ENCODE measurements at regions not wholly inside any gene's neighbourhood (a gene's known extent, or its start where the extent isn't known, plus 50 kb on each side); places are given as distances from the start of the nearest gene placed in this dataset.
"Not testable (repeated sequence)": the region's sequence is repeated elsewhere in the genome, so short reads cannot be mapped to it uniquely, and the experiment has no call there.

DNA sequence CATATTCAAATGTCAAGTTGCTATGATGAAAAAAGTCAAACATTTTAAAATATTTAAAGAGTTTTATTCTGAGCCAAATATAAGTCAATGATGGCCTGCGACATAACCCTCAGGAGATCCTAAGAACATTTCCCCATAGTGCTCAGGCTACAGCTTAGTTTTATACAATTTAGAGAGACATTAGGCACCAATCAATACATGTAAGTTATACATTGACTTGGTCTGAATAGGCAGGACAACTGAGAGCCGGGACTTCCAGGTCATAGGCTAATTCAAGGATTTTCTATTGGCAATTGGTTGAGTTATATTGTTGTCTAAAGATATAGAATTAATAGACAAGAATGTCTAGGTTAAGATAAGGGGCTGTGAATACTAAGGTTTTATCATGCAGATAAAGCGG is 64.5 kb downstream of the UGT2B28 start:
- not testable (repeated sequence) for H3K4me1 ChIP-seq; H3K27me3 ChIP-seq; H3K36me3 Mint-ChIP-seq; H3K4me1 Mint-ChIP-seq; H3K4me2 ChIP-seq; H3K79me2 ChIP-seq (ENCODE audit: low read depth); DNase-seq (ENCODE audit: low spot score); H3K27ac ChIP-seq; H3K4me3 Mint-ChIP-seq; H3K4me3 ChIP-seq; H3K9ac ChIP-seq; H2AFZ ChIP-seq (replicated peaks); H3K9me3 ChIP-seq (ENCODE audit: low read depth); H3K27ac Mint-ChIP-seq; H3K27me3 Mint-ChIP-seq (ENCODE audit: insufficient read depth, low read depth); H3K9me3 Mint-ChIP-seq; H3F3A ChIP-seq (ENCODE audit: low read depth); H3K36me3 ChIP-seq; H4K20me1 ChIP-seq (ENCODE audit: low read depth)

DNA sequence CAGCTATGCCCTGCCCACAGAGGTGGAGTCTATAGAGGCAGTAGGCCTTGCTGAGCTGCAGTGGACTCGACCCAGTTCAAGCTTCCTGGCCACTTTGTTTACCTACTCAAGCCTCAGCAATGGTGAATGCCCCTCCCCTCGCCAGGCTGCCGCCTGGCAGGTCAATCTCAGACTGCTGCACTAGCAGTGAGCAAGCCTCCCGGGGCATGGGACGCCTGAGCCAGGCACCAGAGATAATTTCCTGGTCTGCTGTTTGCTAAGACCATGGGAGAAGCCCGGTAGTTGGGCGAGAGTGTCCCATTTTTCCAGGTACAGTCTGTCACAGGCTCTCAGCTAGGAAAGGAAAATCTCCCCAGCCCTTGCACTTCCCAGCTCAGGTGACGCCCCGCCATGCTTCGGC is 68.5 kb downstream of the UGT2B28 start:
- not testable (repeated sequence) for H3K4me1 ChIP-seq; H3K9me3 ChIP-seq (ENCODE audit: low read depth); H3K36me3 ChIP-seq; H3K27me3 Mint-ChIP-seq (ENCODE audit: insufficient read depth, low read depth); H3F3A ChIP-seq (ENCODE audit: low read depth); H3K27me3 ChIP-seq; H3K27ac Mint-ChIP-seq; DNase-seq (ENCODE audit: low spot score); H3K36me3 Mint-ChIP-seq; H3K4me3 Mint-ChIP-seq; H3K4me1 Mint-ChIP-seq; H3K9me3 Mint-ChIP-seq; H3K79me2 ChIP-seq (ENCODE audit: low read depth); H3K4me2 ChIP-seq; H3K4me3 ChIP-seq; H3K27ac ChIP-seq; H4K20me1 ChIP-seq (ENCODE audit: low read depth); H3K9ac ChIP-seq
- H2AFZ ChIP-seq (replicated peaks), result peak overlapping the region; percentile 42

DNA sequence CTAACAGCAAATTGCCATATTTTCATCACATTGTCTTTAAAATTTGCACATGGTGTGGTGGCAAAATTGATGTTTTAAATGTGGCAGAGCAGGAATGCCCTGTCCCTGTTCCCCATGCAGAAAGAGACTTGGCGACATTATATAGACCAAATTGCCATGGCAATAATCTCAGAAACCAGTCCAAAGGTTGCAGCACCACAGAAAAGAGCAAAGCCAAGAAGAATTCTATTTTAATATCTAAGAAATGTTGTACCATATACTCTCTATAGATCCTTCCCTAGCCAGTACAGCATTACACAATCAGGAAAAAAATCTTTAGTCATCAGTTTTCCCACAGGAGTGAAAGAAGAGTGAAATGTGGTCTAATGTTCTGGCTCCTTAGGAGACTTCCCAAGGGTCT is 80.0 kb downstream of the UGT2B28 start:
- H3K4me1 Mint-ChIP-seq, result peaks cover 4% of the 10 kb centered on the region
- H3K27ac ChIP-seq, result no peak overlapping the region
- H3K9me3 Mint-ChIP-seq, result no peaks in the 10 kb centered on the region
- H3K9ac ChIP-seq, result no peak overlapping the region
- no peaks in the 10 kb centered on the region for H3K36me3 Mint-ChIP-seq
- no peak overlapping the region for H3K27ac Mint-ChIP-seq
- no peak overlapping the region for H3K4me2 ChIP-seq
- peaks cover 8% of the 10 kb centered on the region for H3K4me1 ChIP-seq
- no peaks in the 10 kb centered on the region for H3K79me2 ChIP-seq (ENCODE audit: low read depth)
- H3K9me3 ChIP-seq (ENCODE audit: low read depth), result no peaks in the 10 kb centered on the region
- DNase-seq (ENCODE audit: low spot score), result no peak
- H4K20me1 ChIP-seq (ENCODE audit: low read depth), result no peaks in the 10 kb centered on the region
- H3K36me3 ChIP-seq, result no peaks in the 10 kb centered on the region
- H3K4me3 Mint-ChIP-seq, result no peak overlapping the region
- TF ChIP-seq, protein P1, sequence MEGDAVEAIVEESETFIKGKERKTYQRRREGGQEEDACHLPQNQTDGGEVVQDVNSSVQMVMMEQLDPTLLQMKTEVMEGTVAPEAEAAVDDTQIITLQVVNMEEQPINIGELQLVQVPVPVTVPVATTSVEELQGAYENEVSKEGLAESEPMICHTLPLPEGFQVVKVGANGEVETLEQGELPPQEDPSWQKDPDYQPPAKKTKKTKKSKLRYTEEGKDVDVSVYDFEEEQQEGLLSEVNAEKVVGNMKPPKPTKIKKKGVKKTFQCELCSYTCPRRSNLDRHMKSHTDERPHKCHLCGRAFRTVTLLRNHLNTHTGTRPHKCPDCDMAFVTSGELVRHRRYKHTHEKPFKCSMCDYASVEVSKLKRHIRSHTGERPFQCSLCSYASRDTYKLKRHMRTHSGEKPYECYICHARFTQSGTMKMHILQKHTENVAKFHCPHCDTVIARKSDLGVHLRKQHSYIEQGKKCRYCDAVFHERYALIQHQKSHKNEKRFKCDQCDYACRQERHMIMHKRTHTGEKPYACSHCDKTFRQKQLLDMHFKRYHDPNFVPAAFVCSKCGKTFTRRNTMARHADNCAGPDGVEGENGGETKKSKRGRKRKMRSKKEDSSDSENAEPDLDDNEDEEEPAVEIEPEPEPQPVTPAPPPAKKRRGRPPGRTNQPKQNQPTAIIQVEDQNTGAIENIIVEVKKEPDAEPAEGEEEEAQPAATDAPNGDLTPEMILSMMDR (IDR thresholded peaks at IDR 0.05), result no peak
- TF ChIP-seq EZH2phosphoT487 (IDR thresholded peaks at IDR 0.05) (no peak), EZH2 (IDR thresholded peaks at IDR 0.05) (no peak)
- no peak overlapping the region for H3K4me3 ChIP-seq
- no peaks in the 10 kb centered on the region for H3F3A ChIP-seq (ENCODE audit: low read depth)
- no peak overlapping the region for H2AFZ ChIP-seq (replicated peaks)
- no peaks in the 10 kb centered on the region for H3K27me3 ChIP-seq
- no peaks in the 10 kb centered on the region for H3K27me3 Mint-ChIP-seq (ENCODE audit: insufficient read depth, low read depth)

DNA sequence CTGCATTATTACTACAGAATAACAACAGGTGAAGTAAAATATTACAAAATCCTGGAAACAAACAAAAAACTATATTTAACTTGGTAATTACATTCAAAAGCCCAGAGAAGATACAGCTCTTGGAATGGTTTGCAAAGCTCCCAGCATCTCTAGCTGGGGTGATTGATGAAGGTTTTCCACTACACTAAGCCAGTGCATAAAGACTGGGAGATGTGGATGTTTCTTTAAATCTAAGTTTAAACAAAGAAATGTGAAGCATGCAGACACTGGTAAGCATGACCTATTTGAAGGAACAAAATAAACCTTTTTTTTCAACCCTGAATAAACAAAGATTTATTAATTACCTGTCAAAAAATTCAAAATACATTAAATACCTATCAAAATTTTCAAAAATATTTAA is 80.5 kb downstream of the UGT2B28 start:
- H3K9ac ChIP-seq; DNase-seq (ENCODE audit: low spot score); H3K4me1 Mint-ChIP-seq; H3F3A ChIP-seq (ENCODE audit: low read depth); H2AFZ ChIP-seq (replicated peaks); H3K4me3 ChIP-seq; H3K27me3 Mint-ChIP-seq (ENCODE audit: insufficient read depth, low read depth); H3K4me1 ChIP-seq; H3K27ac Mint-ChIP-seq; H3K36me3 ChIP-seq; H3K9me3 Mint-ChIP-seq; H3K36me3 Mint-ChIP-seq; H3K79me2 ChIP-seq (ENCODE audit: low read depth); H4K20me1 ChIP-seq (ENCODE audit: low read depth); H3K4me2 ChIP-seq; H3K27ac ChIP-seq; H3K4me3 Mint-ChIP-seq; H3K9me3 ChIP-seq (ENCODE audit: low read depth); H3K27me3 ChIP-seq: not testable (repeated sequence)

DNA sequence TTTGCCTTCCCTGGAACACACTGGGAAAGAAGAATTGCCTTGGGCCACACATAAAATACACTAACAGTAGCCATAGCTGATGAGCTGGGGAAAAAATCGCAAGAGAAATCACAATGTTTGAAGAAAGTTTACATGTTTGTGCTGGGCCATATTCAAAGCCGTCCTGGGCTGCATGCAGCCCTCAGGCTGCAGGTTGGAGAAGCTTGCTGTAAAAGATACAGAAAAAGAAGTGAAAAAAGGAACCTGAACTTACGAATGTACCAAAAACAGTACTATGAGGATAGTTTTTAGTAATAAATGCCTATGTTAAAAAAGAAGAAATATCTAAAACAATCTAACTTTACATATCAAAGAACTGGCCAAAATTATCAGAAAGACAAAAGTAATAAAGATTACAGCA is 82.1 kb downstream of the UGT2B28 start:
- H3K4me1 Mint-ChIP-seq, result peaks cover 4% of the 10 kb centered on the region
- Histone ChIP-seq H3K36me3 (no peaks in the 10 kb centered on the region), H3K79me2 (ENCODE audit: low read depth) (no peaks in the 10 kb centered on the region), H3K27me3 (no peaks in the 10 kb centered on the region), H3K9me3 (ENCODE audit: low read depth) (no peaks in the 10 kb centered on the region), H3K27ac (no peak overlapping the region), H3K4me3 (no peak overlapping the region), H4K20me1 (ENCODE audit: low read depth) (no peaks in the 10 kb centered on the region), H3K9ac (no peak overlapping the region), H3K4me2 (no peak overlapping the region), H2AFZ (replicated peaks) (no peak overlapping the region), H3F3A (ENCODE audit: low read depth) (no peaks in the 10 kb centered on the region), H3K4me1 (peaks cover 8% of the 10 kb centered on the region)
- H3K9me3 Mint-ChIP-seq, result no peaks in the 10 kb centered on the region
- H3K27me3 Mint-ChIP-seq (ENCODE audit: insufficient read depth, low read depth), result no peaks in the 10 kb centered on the region
- no peak overlapping the region for H3K27ac Mint-ChIP-seq
- no peak overlapping the region for H3K4me3 Mint-ChIP-seq
- TF ChIP-seq EZH2 (IDR thresholded peaks at IDR 0.05) (no peak), EZH2phosphoT487 (IDR thresholded peaks at IDR 0.05) (no peak)
- TF ChIP-seq, protein P1 (IDR thresholded peaks at IDR 0.05), result no peak
- DNase-seq (ENCODE audit: low spot score), result no peak
- no peaks in the 10 kb centered on the region for H3K36me3 Mint-ChIP-seq

DNA sequence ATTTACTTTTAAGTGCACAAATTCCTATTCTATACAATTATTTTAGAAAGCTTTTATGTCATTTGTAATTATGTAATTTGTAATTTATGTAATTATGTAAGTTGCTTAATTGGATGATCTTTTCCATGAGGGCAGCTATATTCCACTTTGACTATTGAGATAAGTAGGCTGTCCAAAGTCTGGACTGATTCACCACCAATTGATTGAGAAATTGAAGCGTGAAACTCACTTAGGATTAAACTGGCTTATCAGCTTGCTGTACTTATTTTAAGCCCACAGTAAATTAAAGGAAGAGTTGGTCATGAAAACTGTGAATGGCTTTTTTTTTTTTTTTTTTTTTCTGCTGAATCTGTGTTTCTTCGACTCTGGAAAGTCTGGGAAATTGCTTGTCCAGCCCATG is 87.4 kb downstream of the UGT2B28 start:
- H3K4me3 Mint-ChIP-seq, result not testable (repeated sequence)

More for the DNA sequence above, 87.4 kb downstream of the UGT2B28 start:
- H3K36me3 Mint-ChIP-seq; H3K9ac ChIP-seq; H3K4me1 ChIP-seq; H3K79me2 ChIP-seq (ENCODE audit: low read depth); H3K27me3 ChIP-seq; H2AFZ ChIP-seq (replicated peaks); H4K20me1 ChIP-seq (ENCODE audit: low read depth); H3F3A ChIP-seq (ENCODE audit: low read depth); H3K4me2 ChIP-seq; H3K36me3 ChIP-seq; H3K9me3 Mint-ChIP-seq; H3K9me3 ChIP-seq (ENCODE audit: low read depth); H3K27ac ChIP-seq; H3K27me3 Mint-ChIP-seq (ENCODE audit: insufficient read depth, low read depth); H3K4me1 Mint-ChIP-seq; DNase-seq (ENCODE audit: low spot score); H3K27ac Mint-ChIP-seq; H3K4me3 ChIP-seq: not testable (repeated sequence)
